Osteocyte (in vitro differentiated cells): ENCODE measurements at regions not wholly inside any gene's neighbourhood (a gene's known extent, or its start where the extent isn't known, plus 50 kb on each side); places are given as distances from the start of the nearest gene placed in this dataset.
"Not testable (repeated sequence)": the region's sequence is repeated elsewhere in the genome, so short reads cannot be mapped to it uniquely, and the experiment has no call there.

Experiments
- DNase-seq: peaks from one replicate; pipeline ENCODE4 v3.0.0; 2021; ENCODE audit warnings: mixed read lengths; ENCODE audit not compliant: unreplicated experiment; ENCODE audit errors: extremely low spot score
- H3K27ac Mint-ChIP-seq: one replicate; pipeline ENCODE4 v1.8.0; 2021; ENCODE audit warnings: mild to moderate bottlenecking, mixed read lengths; ENCODE audit not compliant: unreplicated experiment
- H3K27me3 Mint-ChIP-seq: one replicate; pipeline ENCODE4 v1.8.0; 2021; ENCODE audit warnings: mixed read lengths; ENCODE audit not compliant: unreplicated experiment
- H3K36me3 Mint-ChIP-seq: one replicate; pipeline ENCODE4 v1.8.0; 2021; ENCODE audit warnings: mixed read lengths; ENCODE audit not compliant: unreplicated experiment
- H3K4me1 Mint-ChIP-seq: one replicate; pipeline ENCODE4 v1.8.0; 2021; ENCODE audit warnings: mixed read lengths; ENCODE audit not compliant: unreplicated experiment
- H3K4me3 Mint-ChIP-seq: one replicate; pipeline ENCODE4 v1.8.0; 2021; ENCODE audit warnings: mild to moderate bottlenecking, moderate library complexity, mixed read lengths; ENCODE audit not compliant: unreplicated experiment
- H3K9me3 Mint-ChIP-seq: one replicate; pipeline ENCODE4 v1.8.0; 2021; ENCODE audit warnings: mixed read lengths; ENCODE audit not compliant: unreplicated experiment
- CTCF ChIP-seq: fragments of 200-600 bp; sonication (generic); IDR thresholded peaks from 2 replicates; pipeline ENCODE4 v1.5.0; 2021; ENCODE audit warnings: antibody characterized with exemption, mild to moderate bottlenecking, moderate library complexity

GRCh38 chr16:29251571-29252011, 154.9 kb downstream of the NPIPB11 start:
- not testable (repeated sequence) for H3K27me3 Mint-ChIP-seq, H3K4me3 Mint-ChIP-seq, H3K9me3 Mint-ChIP-seq, H3K27ac Mint-ChIP-seq, H3K36me3 Mint-ChIP-seq, DNase-seq, H3K4me1 Mint-ChIP-seq

GRCh38 chr16:29250923-29251434, 155.5 kb downstream of the NPIPB11 start:
- H3K9me3 Mint-ChIP-seq, H3K36me3 Mint-ChIP-seq, H3K27ac Mint-ChIP-seq, H3K27me3 Mint-ChIP-seq, DNase-seq, H3K4me1 Mint-ChIP-seq, H3K4me3 Mint-ChIP-seq: not testable (repeated sequence)

- H3K4me1 Mint-ChIP-seq, H3K36me3 Mint-ChIP-seq, DNase-seq, H3K27ac Mint-ChIP-seq, H3K27me3 Mint-ChIP-seq, H3K9me3 Mint-ChIP-seq, H3K4me3 Mint-ChIP-seq: not testable (repeated sequence)
Measured at GRCh38 chr16:29250469-29250868, 156.0 kb downstream of the NPIPB11 start.

GRCh38 chr16:29248940-29249318, 157.6 kb downstream of the NPIPB11 start:
- H3K4me1 Mint-ChIP-seq, H3K9me3 Mint-ChIP-seq, H3K36me3 Mint-ChIP-seq, H3K4me3 Mint-ChIP-seq, H3K27me3 Mint-ChIP-seq, H3K27ac Mint-ChIP-seq, DNase-seq: not testable (repeated sequence)

GRCh38 chr16:29248306-29248939, 158.1 kb downstream of the NPIPB11 start:
- not testable (repeated sequence) for H3K27me3 Mint-ChIP-seq, H3K4me3 Mint-ChIP-seq, H3K4me1 Mint-ChIP-seq, DNase-seq, H3K9me3 Mint-ChIP-seq, H3K27ac Mint-ChIP-seq, H3K36me3 Mint-ChIP-seq

- H3K27me3 Mint-ChIP-seq = peaks cover 12% of the 10 kb centered on the region
- H3K4me1 Mint-ChIP-seq, H3K36me3 Mint-ChIP-seq, H3K27ac Mint-ChIP-seq, H3K9me3 Mint-ChIP-seq, DNase-seq, H3K4me3 Mint-ChIP-seq: not testable (repeated sequence)
Measured at GRCh38 chr16:29246091-29246490, 160.4 kb downstream of the NPIPB11 start.

GRCh38 chr16:29237971-29238370, 168.5 kb downstream of the NPIPB11 start:
- Mint-ChIP-seq H3K4me1 (no peaks in the 10 kb centered on the region), H3K4me3 (no peak overlapping the region), H3K9me3 (no peaks in the 10 kb centered on the region), H3K27me3 (peaks cover 15% of the 10 kb centered on the region), H3K36me3 (no peaks in the 10 kb centered on the region), H3K27ac (no peak overlapping the region)
- DNase-seq = peak; percentile 54
- no peak for TF ChIP-seq CTCF

- not testable (repeated sequence) for H3K36me3 Mint-ChIP-seq, H3K27ac Mint-ChIP-seq, H3K9me3 Mint-ChIP-seq, H3K4me1 Mint-ChIP-seq, H3K4me3 Mint-ChIP-seq
- peak; percentile 75 for DNase-seq
- peaks cover 14% of the 10 kb centered on the region for H3K27me3 Mint-ChIP-seq
Measured at GRCh38 chr16:29237495-29237894, 169.0 kb downstream of the NPIPB11 start.

- H3K27me3 Mint-ChIP-seq = peaks cover 12% of the 10 kb centered on the region
- H3K4me1 Mint-ChIP-seq, H3K36me3 Mint-ChIP-seq, H3K27ac Mint-ChIP-seq, H3K4me3 Mint-ChIP-seq, H3K9me3 Mint-ChIP-seq: not testable (repeated sequence)
- peak; percentile 78 for DNase-seq
Measured at GRCh38 chr16:29237023-29237422, 169.5 kb downstream of the NPIPB11 start.

- not testable (repeated sequence) for H3K4me3 Mint-ChIP-seq, H3K27me3 Mint-ChIP-seq, H3K36me3 Mint-ChIP-seq, H3K27ac Mint-ChIP-seq, H3K9me3 Mint-ChIP-seq, H3K4me1 Mint-ChIP-seq
- DNase-seq = peak; percentile 53
Measured at GRCh38 chr16:29235836-29236370, 170.6 kb downstream of the NPIPB11 start.

GRCh38 chr16:29234536-29235275, 171.8 kb downstream of the NPIPB11 start:
- H3K9me3 Mint-ChIP-seq, H3K27ac Mint-ChIP-seq: not testable (repeated sequence)

More at GRCh38 chr16:29234536-29235275, 171.8 kb downstream of the NPIPB11 start:
- H3K4me1 Mint-ChIP-seq = peaks cover 12% of the 10 kb centered on the region
- H3K36me3 Mint-ChIP-seq, H3K4me3 Mint-ChIP-seq, H3K27me3 Mint-ChIP-seq: not testable (repeated sequence)
- peak; percentile 70 for DNase-seq
